ENCODE measurements at regions not wholly inside any gene's neighbourhood (a gene's known extent, or its start where the extent isn't known, plus 50 kb on each side); places are given as distances from the start of the nearest gene placed in this dataset.

DNA sequence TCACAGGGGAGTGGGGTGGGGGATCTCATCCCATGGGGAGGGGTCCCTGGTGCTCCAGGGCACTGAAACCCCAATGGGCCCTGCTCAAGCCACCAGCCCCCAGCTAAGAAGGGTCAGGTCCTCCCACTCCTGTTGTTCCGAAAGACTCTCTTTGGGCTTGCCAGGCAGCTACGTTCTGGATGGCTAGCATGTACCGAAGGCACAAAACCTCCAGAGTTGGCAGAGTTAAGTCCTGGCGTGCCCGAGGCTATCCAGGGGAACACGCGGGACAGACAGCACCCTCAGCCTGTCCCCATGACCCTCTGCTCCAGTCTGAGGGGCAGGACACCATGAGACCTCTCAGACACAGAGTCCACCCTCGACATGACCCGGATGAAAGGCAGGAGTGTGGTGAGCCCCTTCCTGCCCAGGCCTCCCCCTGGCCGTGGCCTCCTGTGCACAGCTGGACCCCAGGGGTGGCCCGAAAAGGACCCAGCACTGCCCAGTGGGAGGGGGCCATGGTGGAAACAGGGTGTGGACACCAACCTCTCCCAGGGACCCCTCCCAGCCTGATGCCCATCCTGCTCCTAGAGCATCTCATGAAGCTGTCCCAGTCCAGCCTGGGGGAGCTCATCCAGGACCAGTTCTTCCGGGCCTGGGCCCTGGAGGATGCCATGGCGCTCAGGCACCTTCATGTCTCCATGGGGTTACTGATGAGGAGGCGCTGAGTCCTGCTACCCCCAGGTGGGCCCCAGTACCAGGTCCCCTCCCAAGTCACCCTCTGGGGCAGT is 53.0 kb upstream of the TPM4 start:
- ChIA-PET POLR2A (no interaction called here), CTCF (no interaction called here)
- ATAC-seq (ENCODE audit: low read depth) = no peak
- H3K27me3 Mint-ChIP-seq = no peaks in the 10 kb centered on the region
- intact Hi-C loops (cut with micrococcal nuclease) = no loop called here
- TF ChIP-seq, protein P1, sequence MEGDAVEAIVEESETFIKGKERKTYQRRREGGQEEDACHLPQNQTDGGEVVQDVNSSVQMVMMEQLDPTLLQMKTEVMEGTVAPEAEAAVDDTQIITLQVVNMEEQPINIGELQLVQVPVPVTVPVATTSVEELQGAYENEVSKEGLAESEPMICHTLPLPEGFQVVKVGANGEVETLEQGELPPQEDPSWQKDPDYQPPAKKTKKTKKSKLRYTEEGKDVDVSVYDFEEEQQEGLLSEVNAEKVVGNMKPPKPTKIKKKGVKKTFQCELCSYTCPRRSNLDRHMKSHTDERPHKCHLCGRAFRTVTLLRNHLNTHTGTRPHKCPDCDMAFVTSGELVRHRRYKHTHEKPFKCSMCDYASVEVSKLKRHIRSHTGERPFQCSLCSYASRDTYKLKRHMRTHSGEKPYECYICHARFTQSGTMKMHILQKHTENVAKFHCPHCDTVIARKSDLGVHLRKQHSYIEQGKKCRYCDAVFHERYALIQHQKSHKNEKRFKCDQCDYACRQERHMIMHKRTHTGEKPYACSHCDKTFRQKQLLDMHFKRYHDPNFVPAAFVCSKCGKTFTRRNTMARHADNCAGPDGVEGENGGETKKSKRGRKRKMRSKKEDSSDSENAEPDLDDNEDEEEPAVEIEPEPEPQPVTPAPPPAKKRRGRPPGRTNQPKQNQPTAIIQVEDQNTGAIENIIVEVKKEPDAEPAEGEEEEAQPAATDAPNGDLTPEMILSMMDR (IDR thresholded peaks at IDR 0.05) = no peak
- no peaks in the 10 kb centered on the region for H3K9me3 Mint-ChIP-seq
- H3K27ac Mint-ChIP-seq = no peak overlapping the region
- H3K4me1 Mint-ChIP-seq = no peaks in the 10 kb centered on the region
- H3K36me3 Mint-ChIP-seq (ENCODE audit: low read depth) = no peaks in the 10 kb centered on the region
- DNase-seq = no peak
- H3K4me3 Mint-ChIP-seq = no peak overlapping the region

DNA sequence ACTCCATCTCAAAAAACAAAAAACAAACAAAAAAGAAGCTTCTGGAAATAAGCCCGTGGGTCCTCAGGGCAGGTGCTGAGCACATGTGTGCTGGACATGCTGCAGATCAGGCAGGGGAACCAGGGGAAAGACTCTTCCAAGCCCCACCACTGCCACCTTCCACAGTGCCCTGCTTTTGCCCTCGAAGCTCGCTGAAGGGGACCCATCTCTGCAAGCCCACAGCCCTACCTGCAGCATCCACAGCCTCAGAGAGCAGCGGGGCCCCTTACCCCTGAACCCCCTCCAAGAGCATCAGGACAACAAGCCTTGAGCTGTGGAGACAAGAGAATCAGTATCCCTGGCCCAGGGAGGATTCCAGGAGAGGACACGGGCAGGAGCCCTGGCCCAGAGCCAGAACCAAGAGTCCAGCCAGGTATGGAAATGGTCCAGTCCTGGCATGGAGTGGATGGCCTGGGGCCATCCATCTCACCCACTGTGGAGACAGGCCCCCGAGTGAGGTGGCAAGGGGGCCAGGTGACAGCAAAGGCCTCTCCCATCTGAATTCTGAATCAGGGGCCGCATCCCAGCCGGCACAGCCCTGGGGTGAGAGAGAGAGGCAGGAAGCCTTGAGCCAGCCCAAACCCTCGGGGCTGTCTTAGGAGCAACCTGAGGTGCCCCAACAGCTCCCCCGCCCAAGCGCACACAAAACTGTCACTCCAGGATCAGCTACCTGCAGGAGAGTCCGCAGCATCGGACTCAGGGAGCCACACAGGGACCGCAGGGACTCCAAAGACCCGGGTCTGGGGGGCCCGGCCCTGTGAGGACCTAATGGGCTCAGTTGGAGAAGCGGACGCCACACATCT is 51.8 kb upstream of the TPM4 start:
- no peak for ATAC-seq (ENCODE audit: low read depth)
- H3K9me3 Mint-ChIP-seq = no peaks in the 10 kb centered on the region
- intact Hi-C loops (cut with micrococcal nuclease) = no loop called here
- DNase-seq = no peak
- H3K27ac Mint-ChIP-seq = no peak overlapping the region
- no peaks in the 10 kb centered on the region for H3K4me1 Mint-ChIP-seq
- no peaks in the 10 kb centered on the region for H3K36me3 Mint-ChIP-seq (ENCODE audit: low read depth)
- POLR2A ChIA-PET = no interaction called here
- H3K27me3 Mint-ChIP-seq = no peaks in the 10 kb centered on the region
- CTCF ChIA-PET = no interaction called here
- TF ChIP-seq, protein P1 (IDR thresholded peaks at IDR 0.05) = no peak
- H3K4me3 Mint-ChIP-seq = no peak overlapping the region

DNA sequence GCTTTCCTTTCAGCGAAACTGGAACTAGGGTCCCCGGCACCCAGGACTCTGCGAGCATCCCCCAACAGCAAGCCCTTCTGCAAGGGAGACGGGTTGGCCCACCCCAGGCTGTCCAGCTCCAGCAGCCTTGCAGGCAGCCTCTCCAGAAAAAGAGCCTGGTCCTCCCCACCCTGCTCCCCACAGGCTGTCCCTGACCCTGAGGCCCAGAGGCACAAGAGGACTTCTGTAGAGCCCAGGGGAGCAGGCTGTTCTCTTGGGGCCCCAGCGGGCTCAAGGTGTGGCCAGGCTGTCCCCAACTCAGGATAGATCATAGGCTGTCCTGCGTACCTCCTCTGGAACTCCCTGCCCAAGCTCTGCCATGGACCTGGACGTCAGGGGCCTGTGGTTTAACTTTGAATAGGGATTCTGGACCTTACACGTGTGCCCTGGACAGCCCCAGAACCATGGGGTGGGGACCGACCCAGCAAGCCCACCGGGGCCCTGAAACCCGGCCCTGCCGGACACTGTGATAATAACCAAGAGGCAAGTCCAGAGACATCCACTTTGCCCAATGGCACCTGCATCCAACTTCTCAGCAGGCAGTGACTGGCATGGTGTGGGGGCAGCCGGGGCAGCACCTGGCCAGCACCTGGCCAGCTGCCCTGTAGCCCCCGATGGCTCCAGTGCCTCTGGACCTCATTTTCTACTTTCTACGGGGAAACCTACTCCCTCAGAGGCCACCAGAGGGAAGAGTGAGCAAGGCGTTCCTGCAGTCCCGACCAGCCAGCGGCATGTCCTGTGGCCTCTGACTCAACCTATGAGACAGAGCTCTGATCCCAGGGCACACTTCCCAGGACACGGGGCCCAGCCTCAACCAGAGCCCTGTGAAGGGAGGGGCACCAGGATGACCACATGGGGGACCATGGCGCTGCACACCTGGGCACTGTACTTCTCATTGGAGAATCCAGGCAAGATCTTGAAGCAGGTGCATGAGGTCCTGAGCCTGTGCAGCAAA is 50.9 kb upstream of the TPM4 start:
- intact Hi-C loops (cut with micrococcal nuclease) = no loop called here
- TF ChIP-seq, protein P1 (IDR thresholded peaks at IDR 0.05) = no peak
- ATAC-seq (ENCODE audit: low read depth) = no peak
- no peaks in the 10 kb centered on the region for H3K9me3 Mint-ChIP-seq
- H3K27ac Mint-ChIP-seq = no peak overlapping the region
- H3K36me3 Mint-ChIP-seq (ENCODE audit: low read depth) = no peaks in the 10 kb centered on the region
- no peak overlapping the region for H3K4me3 Mint-ChIP-seq
- H3K27me3 Mint-ChIP-seq = no peaks in the 10 kb centered on the region
- DNase-seq = no peak
- H3K4me1 Mint-ChIP-seq = no peaks in the 10 kb centered on the region
- ChIA-PET POLR2A (no interaction called here), CTCF (no interaction called here)

DNA sequence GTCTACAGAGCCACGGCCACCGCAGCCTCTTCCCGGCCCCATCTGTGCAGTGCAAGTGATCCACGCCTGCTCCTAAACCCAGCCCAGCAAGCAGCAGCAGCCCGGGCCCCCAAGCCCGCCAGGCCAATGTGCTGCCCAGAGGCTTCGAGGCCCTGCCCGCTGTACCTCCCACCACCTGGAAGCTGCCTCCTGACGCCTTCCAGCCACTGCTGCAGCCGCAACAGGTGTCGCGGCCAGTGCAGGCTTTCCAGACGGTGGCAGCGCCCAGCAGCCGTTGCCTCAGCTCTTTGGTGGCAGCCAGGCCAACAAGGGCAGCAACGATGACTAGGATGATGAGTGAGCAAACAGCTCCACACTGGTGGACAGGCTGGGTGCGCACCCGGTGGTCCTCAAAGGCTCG is 50.2 kb upstream of the TPM4 start:
- H3K4me3 Mint-ChIP-seq = no peak overlapping the region
- intact Hi-C loops (cut with micrococcal nuclease) = no loop called here
- no peaks in the 10 kb centered on the region for H3K9me3 Mint-ChIP-seq
- H3K36me3 Mint-ChIP-seq (ENCODE audit: low read depth) = no peaks in the 10 kb centered on the region
- TF ChIP-seq, protein P1 (IDR thresholded peaks at IDR 0.05) = no peak
- no peaks in the 10 kb centered on the region for H3K27me3 Mint-ChIP-seq
- DNase-seq (no peak), ATAC-seq (ENCODE audit: low read depth) (no peak)
- no peak overlapping the region for H3K27ac Mint-ChIP-seq
- ChIA-PET CTCF (no interaction called here), POLR2A (no interaction called here)
- no peaks in the 10 kb centered on the region for H3K4me1 Mint-ChIP-seq

All from activated B cell treated with CpG ODN at 0.5 μM for 24 hours (primary cell).